Mammary epithelial cell (primary cell): ENCODE measurements at regions not wholly inside any gene's neighbourhood (a gene's known extent, or its start where the extent isn't known, plus 50 kb on each side); places are given as distances from the start of the nearest gene placed in this dataset.

Experiments used
- EZH2 ChIP-seq: IDR thresholded peaks from 2 replicates; pipeline ENCODE4 v1.6.1; 2012; ENCODE audit warnings: low read length, inconsistent platforms, borderline replicate concordance
- TF ChIP-seq, protein P1 (sequence below), 2 donors: IDR thresholded peaks in 1 of 2; conservative IDR thresholded peaks in 1 of 2; 2 replicates each; pipeline ENCODE4 v1.5.1; 2011 to 2012; ENCODE audit warnings: inconsistent platforms in 2 of 2, low read length in 2 of 2, mild to moderate bottlenecking in 2 of 2, control low read depth in 1 of 2, low read depth in 1 of 2; ENCODE audit not compliant: insufficient read depth in 1 of 2; ENCODE audit errors: extremely low read depth in 1 of 2

DNA sequence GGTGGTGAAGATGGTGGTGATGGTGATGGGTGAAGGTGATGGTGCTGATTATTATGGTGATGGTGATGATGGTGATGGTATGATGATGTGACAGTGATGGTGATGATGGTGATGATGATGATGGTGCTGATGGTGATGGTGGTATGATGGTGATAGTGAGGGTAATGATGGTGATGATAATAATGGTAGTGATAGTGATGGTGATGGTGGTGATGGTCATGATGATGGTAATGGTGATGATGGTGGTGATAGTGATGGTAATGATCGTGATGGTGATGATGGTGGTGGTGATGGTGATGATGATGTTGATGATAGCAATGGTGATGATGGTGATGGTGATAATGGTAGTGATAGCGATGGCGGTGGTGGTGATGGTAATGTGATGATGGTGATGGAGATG, 197.9 kb upstream of the ALG10B start:
- TF ChIP-seq, protein P1, sequence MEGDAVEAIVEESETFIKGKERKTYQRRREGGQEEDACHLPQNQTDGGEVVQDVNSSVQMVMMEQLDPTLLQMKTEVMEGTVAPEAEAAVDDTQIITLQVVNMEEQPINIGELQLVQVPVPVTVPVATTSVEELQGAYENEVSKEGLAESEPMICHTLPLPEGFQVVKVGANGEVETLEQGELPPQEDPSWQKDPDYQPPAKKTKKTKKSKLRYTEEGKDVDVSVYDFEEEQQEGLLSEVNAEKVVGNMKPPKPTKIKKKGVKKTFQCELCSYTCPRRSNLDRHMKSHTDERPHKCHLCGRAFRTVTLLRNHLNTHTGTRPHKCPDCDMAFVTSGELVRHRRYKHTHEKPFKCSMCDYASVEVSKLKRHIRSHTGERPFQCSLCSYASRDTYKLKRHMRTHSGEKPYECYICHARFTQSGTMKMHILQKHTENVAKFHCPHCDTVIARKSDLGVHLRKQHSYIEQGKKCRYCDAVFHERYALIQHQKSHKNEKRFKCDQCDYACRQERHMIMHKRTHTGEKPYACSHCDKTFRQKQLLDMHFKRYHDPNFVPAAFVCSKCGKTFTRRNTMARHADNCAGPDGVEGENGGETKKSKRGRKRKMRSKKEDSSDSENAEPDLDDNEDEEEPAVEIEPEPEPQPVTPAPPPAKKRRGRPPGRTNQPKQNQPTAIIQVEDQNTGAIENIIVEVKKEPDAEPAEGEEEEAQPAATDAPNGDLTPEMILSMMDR (conservative IDR thresholded peaks at IDR 0.05 in 1 of 2, IDR thresholded peaks at IDR 0.05 in 1 of 2; ENCODE audit: extremely low read depth in 1 of 2, insufficient read depth in 1 of 2, low read depth in 1 of 2, low read length in 2 of 2), result no peak
- TF ChIP-seq EZH2, result no peak
